ENCODE measurements at regions not wholly inside any gene's neighbourhood (a gene's known extent, or its start where the extent isn't known, plus 50 kb on each side); places are given as distances from the start of the nearest gene placed in this dataset.

GRCh38 chr13:89950225-89950624, 1397.3 kb upstream of the MIR17HG start (continued):
- TF ChIP-seq PRDM4 (tag by site-specific recombination; IDR thresholded peaks at IDR 0.05), result no peak

DNA sequence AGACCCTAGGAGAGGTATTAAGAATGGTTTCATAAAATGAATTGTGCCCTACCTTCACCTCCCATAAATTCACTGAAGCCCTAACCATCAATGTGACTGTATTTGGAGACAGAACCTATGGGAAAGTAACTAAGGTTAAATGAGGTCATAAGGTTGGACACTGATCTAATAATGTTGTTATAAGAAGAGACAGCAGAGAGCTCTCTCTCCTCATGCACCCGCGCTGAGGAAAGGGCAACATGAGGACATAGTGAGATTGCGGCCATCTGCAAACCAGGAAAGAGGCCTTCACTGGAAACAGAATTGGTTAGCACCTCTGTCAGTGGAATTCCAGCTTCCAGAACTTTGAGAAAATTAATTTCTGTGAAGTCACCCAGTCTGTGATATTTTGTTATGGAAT, 1396.1 kb upstream of the MIR17HG start:
- Histone ChIP-seq H3K4me1 (ENCODE audit: control insufficient read depth, insufficient read depth, low read length) (no peaks in the 10 kb centered on the region), H3K4me3 (ENCODE audit: low read depth, low read length) (no peak overlapping the region), H3K9me3 (ENCODE audit: control insufficient read depth, insufficient read depth, low read depth, low read length) (no peaks in the 10 kb centered on the region), H3K36me3 (ENCODE audit: control insufficient read depth in 2 of 2, insufficient read depth in 1 of 2, low read length in 2 of 2) (no peaks in the 10 kb centered on the region), H3K27ac (ENCODE audit: extremely low read depth, low read depth, low read length) (no peak overlapping the region)
- ChIA-PET CTCF (no interaction called here), POLR2A (no interaction called here)
- TF ChIP-seq ZNF121 (tag by site-specific recombination; IDR thresholded peaks at IDR 0.05) (no peak), BCL11B (tag by site-specific recombination; IDR thresholded peaks at IDR 0.05; ENCODE audit: low read depth) (no peak), ZNF623 (tag by site-specific recombination; IDR thresholded peaks at IDR 0.05) (no peak), KLF9 (tag by site-specific recombination; IDR thresholded peaks at IDR 0.05; ENCODE audit: low read depth) (no peak), ZNF280D (tag by site-specific recombination; IDR thresholded peaks at IDR 0.05) (no peak), ZNF239 (tag by site-specific recombination; IDR thresholded peaks at IDR 0.05) (no peak), PRDM2 (tag by site-specific recombination; IDR thresholded peaks at IDR 0.05; ENCODE audit: borderline replicate concordance) (no peak), ZNF175 (tag by site-specific recombination; IDR thresholded peaks at IDR 0.05) (no peak), ZNF423 (tag by site-specific recombination; IDR thresholded peaks at IDR 0.05) (no peak), GLIS2 (tag by site-specific recombination; IDR thresholded peaks at IDR 0.05) (no peak), ZNF48 (tag by site-specific recombination; IDR thresholded peaks at IDR 0.05) (no peak), ZNF37A (tag by site-specific recombination; IDR thresholded peaks at IDR 0.05) (no peak), KLF7 (tag by site-specific recombination; IDR thresholded peaks at IDR 0.05; ENCODE audit: borderline replicate concordance) (no peak)
- TF ChIP-seq, protein P1, sequence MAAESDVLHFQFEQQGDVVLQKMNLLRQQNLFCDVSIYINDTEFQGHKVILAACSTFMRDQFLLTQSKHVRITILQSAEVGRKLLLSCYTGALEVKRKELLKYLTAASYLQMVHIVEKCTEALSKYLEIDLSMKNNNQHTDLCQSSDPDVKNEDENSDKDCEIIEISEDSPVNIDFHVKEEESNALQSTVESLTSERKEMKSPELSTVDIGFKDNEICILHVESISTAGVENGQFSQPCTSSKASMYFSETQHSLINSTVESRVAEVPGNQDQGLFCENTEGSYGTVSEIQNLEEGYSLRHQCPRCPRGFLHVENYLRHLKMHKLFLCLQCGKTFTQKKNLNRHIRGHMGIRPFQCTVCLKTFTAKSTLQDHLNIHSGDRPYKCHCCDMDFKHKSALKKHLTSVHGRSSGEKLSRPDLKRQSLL (tag by site-specific recombination; IDR thresholded peaks at IDR 0.05), result no peak

Data from HEK293 (cell line).